Endothelial cell of umbilical vein (primary cell): ENCODE measurements at regions not wholly inside any gene's neighbourhood (a gene's known extent, or its start where the extent isn't known, plus 50 kb on each side); places are given as distances from the start of the nearest gene placed in this dataset.

Source experiments
- EZH2 ChIP-seq: IDR thresholded peaks from 2 replicates; pipeline ENCODE4 v1.6.1; 2012; ENCODE audit warnings: borderline replicate concordance, low read depth, mild to moderate bottlenecking, moderate library complexity, low read length, inconsistent platforms; ENCODE audit not compliant: severe bottlenecking
- FOS ChIP-seq: IDR thresholded peaks from 2 replicates; pipeline ENCODE4 v1.6.1; 2011; ENCODE audit warnings: mild to moderate bottlenecking, low read length, moderate library complexity, borderline replicate concordance; ENCODE audit not compliant: insufficient read depth
- GATA2 ChIP-seq: IDR thresholded peaks from 2 replicates; pipeline ENCODE4 v1.7.0; 2011; ENCODE audit warnings: low read depth, mild to moderate bottlenecking, moderate library complexity, mixed read lengths, low read length; ENCODE audit not compliant: insufficient read length, insufficient read depth
- JUN ChIP-seq: IDR thresholded peaks from 2 replicates; pipeline ENCODE4 v1.6.1; 2011; ENCODE audit warnings: borderline replicate concordance, low read depth; ENCODE audit not compliant: insufficient read length, insufficient read depth
- MAX ChIP-seq: IDR thresholded peaks from 2 replicates; pipeline ENCODE4 v1.6.1; 2011; ENCODE audit not compliant: insufficient read depth, insufficient read length
- MYC ChIP-seq: IDR thresholded peaks from one replicate; pipeline ENCODE4 v1.6.1; 2011; ENCODE audit warnings: mild to moderate bottlenecking, low read depth, low read length
- POLR2A ChIP-seq: IDR thresholded peaks from 2 replicates; pipeline ENCODE4 v1.6.1; 2012; ENCODE audit warnings: low read depth, mild to moderate bottlenecking, control low read depth, low read length
- POLR2AphosphoS5 ChIP-seq: IDR thresholded peaks from 2 replicates; pipeline ENCODE4 v1.6.1; 2012; ENCODE audit warnings: low read depth, mild to moderate bottlenecking, control low read depth, low read length, moderate library complexity; ENCODE audit not compliant: insufficient read depth
- TF ChIP-seq, protein P1 (sequence below), 2 donors: IDR thresholded peaks; 1 replicate in 1 of 2; 2 replicates in 1 of 2; pipeline ENCODE4 v1.5.1; 2011; ENCODE audit warnings: low read length in 2 of 2, mild to moderate bottlenecking in 2 of 2, moderate library complexity in 2 of 2, control low read depth in 1 of 2, inconsistent platforms in 1 of 2, low read depth in 1 of 2; ENCODE audit not compliant: insufficient read depth in 1 of 2; ENCODE audit errors: extremely low read depth in 1 of 2

DNA sequence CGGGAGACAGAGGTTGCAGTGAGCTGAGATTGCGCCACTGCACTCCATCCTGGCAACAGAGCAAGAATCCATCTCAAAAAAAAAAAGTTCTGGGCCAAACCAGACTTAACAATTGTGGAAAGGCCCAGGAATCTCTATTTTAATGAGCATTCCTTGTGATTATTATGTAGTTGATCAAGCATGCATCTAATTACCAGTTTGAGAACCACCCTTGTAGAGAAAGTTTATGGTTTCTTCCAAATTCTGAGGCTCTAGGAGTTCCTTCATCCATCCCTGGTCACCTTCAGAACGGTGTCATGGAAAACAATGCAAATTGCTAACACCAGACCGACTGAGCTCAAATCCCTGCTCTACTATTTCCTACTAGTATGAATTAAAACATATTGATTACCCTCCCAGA lies 246.3 kb upstream of the KLHL29 start:
- TF ChIP-seq POLR2AphosphoS5, result no peak
- TF ChIP-seq, protein P1, sequence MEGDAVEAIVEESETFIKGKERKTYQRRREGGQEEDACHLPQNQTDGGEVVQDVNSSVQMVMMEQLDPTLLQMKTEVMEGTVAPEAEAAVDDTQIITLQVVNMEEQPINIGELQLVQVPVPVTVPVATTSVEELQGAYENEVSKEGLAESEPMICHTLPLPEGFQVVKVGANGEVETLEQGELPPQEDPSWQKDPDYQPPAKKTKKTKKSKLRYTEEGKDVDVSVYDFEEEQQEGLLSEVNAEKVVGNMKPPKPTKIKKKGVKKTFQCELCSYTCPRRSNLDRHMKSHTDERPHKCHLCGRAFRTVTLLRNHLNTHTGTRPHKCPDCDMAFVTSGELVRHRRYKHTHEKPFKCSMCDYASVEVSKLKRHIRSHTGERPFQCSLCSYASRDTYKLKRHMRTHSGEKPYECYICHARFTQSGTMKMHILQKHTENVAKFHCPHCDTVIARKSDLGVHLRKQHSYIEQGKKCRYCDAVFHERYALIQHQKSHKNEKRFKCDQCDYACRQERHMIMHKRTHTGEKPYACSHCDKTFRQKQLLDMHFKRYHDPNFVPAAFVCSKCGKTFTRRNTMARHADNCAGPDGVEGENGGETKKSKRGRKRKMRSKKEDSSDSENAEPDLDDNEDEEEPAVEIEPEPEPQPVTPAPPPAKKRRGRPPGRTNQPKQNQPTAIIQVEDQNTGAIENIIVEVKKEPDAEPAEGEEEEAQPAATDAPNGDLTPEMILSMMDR (IDR thresholded peaks at IDR 0.05; ENCODE audit: extremely low read depth in 1 of 2, insufficient read depth in 1 of 2, low read depth in 1 of 2, low read length in 2 of 2), result no peak
- TF ChIP-seq GATA2, result no peak
- TF ChIP-seq POLR2A, result no peak
- TF ChIP-seq JUN, result no peak
- no peak for TF ChIP-seq EZH2
- TF ChIP-seq MAX, result no peak
- no peak for TF ChIP-seq FOS
- TF ChIP-seq MYC, result no peak
